Fibroblast of the aortic adventitia (primary cell): ENCODE measurements at regions not wholly inside any gene's neighbourhood (a gene's known extent, or its start where the extent isn't known, plus 50 kb on each side); places are given as distances from the start of the nearest gene placed in this dataset.
"Not testable (repeated sequence)": the region's sequence is repeated elsewhere in the genome, so short reads cannot be mapped to it uniquely, and the experiment has no call there.

Experiments
- DNase-seq: peaks from one replicate; pipeline ENCODE4 v3.0.0-alpha.2; 2010; ENCODE audit warnings: low read depth
- H3K4me3 ChIP-seq: 2 replicates; pipeline ENCODE4 v1.5.1; 2011; ENCODE audit warnings: low read depth, mild to moderate bottlenecking, control low read depth, low read length, moderate library complexity
- TF ChIP-seq, protein P1 (sequence below): IDR thresholded peaks from 2 replicates; pipeline ENCODE4 v1.5.1; 2011; ENCODE audit warnings: mild to moderate bottlenecking, low read length, control low read depth, inconsistent platforms; ENCODE audit not compliant: insufficient read depth

GRCh38 chr4:82124365-82124764 is 249.4 kb downstream of the HNRNPD start:
- H3K4me3 ChIP-seq = no peak overlapping the region
- TF ChIP-seq, protein P1, sequence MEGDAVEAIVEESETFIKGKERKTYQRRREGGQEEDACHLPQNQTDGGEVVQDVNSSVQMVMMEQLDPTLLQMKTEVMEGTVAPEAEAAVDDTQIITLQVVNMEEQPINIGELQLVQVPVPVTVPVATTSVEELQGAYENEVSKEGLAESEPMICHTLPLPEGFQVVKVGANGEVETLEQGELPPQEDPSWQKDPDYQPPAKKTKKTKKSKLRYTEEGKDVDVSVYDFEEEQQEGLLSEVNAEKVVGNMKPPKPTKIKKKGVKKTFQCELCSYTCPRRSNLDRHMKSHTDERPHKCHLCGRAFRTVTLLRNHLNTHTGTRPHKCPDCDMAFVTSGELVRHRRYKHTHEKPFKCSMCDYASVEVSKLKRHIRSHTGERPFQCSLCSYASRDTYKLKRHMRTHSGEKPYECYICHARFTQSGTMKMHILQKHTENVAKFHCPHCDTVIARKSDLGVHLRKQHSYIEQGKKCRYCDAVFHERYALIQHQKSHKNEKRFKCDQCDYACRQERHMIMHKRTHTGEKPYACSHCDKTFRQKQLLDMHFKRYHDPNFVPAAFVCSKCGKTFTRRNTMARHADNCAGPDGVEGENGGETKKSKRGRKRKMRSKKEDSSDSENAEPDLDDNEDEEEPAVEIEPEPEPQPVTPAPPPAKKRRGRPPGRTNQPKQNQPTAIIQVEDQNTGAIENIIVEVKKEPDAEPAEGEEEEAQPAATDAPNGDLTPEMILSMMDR = no peak
- no peak for DNase-seq

- TF ChIP-seq, protein P1 = no peak
- no peak for DNase-seq
- no peak overlapping the region for H3K4me3 ChIP-seq
Observed at GRCh38 chr4:82123934-82124333, 249.9 kb downstream of the HNRNPD start.

DNA sequence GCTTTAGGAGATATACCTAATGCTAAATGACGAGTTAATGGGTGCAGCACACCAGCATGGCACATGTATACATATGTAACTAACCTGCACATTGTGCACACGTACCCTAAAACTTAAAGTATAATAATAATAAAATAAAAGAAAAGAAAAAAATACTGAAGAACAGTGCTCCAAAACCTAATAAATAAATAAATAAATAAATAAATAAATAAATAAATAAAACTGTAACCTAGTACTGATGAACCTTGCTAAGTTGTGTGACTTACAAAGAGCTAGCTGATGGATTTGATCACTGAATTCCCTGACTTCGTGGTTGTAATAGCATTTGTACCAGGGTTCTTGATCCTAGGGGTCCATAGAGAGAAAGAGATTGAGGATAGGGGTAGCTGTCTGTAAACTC is 258.6 kb downstream of the HNRNPD start:
- DNase-seq, H3K4me3 ChIP-seq: not testable (repeated sequence)

GRCh38 chr4:82108506-82108905 is 265.3 kb downstream of the HNRNPD start:
- no peak overlapping the region for H3K4me3 ChIP-seq
- DNase-seq = no peak
- TF ChIP-seq, protein P1 = no peak

- no peak for DNase-seq
- H3K4me3 ChIP-seq = no peak overlapping the region
- TF ChIP-seq, protein P1 = no peak
Observed at GRCh38 chr4:82104578-82104977, 269.2 kb downstream of the HNRNPD start.

GRCh38 chr4:82099928-82100579 is 273.7 kb downstream of the HNRNPD start:
- no peak overlapping the region for H3K4me3 ChIP-seq
- TF ChIP-seq, protein P1 = no peak
- peak; percentile 14 for DNase-seq

DNA sequence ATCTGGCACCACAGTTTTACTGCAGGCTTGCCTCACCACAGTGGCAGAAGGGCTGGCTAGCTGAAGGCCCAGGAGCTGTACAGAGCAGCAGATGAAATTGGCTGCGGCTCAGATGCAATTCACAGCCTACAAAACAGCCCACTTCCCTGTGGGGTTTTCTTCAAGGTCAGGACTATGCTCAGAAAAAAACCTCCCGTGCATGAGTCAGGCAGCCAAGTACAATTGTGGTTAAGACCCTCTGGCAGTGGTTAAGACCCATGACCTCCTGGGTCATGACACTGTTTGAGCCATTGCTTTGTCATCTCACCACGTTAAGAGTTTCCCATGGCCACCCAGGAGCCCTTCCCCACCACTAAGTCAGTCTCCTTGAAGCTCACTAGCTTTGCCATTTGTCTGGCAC is 276.3 kb downstream of the HNRNPD start:
- TF ChIP-seq, protein P1 = no peak
- H3K4me3 ChIP-seq = no peak overlapping the region
- no peak for DNase-seq
